ENCODE measurements at regions not wholly inside any gene's neighbourhood (a gene's known extent, or its start where the extent isn't known, plus 50 kb on each side); places are given as distances from the start of the nearest gene placed in this dataset.

- Histone ChIP-seq H3K27me3 (peaks cover 0 to 23% (median 0%) of the 10 kb centered on the region in 4 donors), H3K27ac (no peak overlapping the region), H3K4me3 (no peak overlapping the region), H3K36me3 (no peaks in the 10 kb centered on the region), H3K9me3 (no peaks in the 10 kb centered on the region), H3K4me1 (no peaks in the 10 kb centered on the region)
- WGBS, 2 donors, result 81 to 88% methylated on average over 5 to 12 of the region's 12 CpGs
- intact Hi-C loops (cut with DNase I), result no loop called here
- no peak for DNase-seq
- TF ChIP-seq CTCF (IDR thresholded peaks at IDR 0.05), result no peak
- TF ChIP-seq POLR2A (IDR thresholded peaks at IDR 0.05), result no peak
Measured at GRCh38 chr13:111597618-111598017, 277.2 kb downstream of the TEX29 start.

- WGBS, 2 donors, result 42 to 45% methylated on average over 4 of the region's 7 CpGs
- intact Hi-C loops (cut with DNase I), result no loop called here
- H3K27ac ChIP-seq, result no peak overlapping the region
- TF ChIP-seq POLR2A (IDR thresholded peaks at IDR 0.05) (no peak), CTCF (IDR thresholded peaks at IDR 0.05) (no peak)
- H3K36me3 ChIP-seq, result no peaks in the 10 kb centered on the region
- no peak overlapping the region for H3K4me3 ChIP-seq
- no peak for DNase-seq
- no peaks in the 10 kb centered on the region for H3K9me3 ChIP-seq
- H3K4me1 ChIP-seq, result no peaks in the 10 kb centered on the region
- peaks cover 0 to 23% (median 0%) of the 10 kb centered on the region in 4 donors for H3K27me3 ChIP-seq
Measured at GRCh38 chr13:111598747-111599146, 278.3 kb downstream of the TEX29 start.

- Histone ChIP-seq H3K27ac (no peak overlapping the region), H3K9me3 (no peaks in the 10 kb centered on the region), H3K4me3 (no peak overlapping the region), H3K27me3 (peaks cover 0 to 23% (median 0%) of the 10 kb centered on the region in 4 donors), H3K4me1 (no peaks in the 10 kb centered on the region), H3K36me3 (no peaks in the 10 kb centered on the region)
- intact Hi-C loops (cut with DNase I), result no loop called here
- 66 to 76% methylated on average over 5 to 7 of the region's 9 CpGs for WGBS, 2 donors
- DNase-seq, result no peak
- TF ChIP-seq POLR2A (IDR thresholded peaks at IDR 0.05) (no peak), CTCF (IDR thresholded peaks at IDR 0.05) (no peak)
Measured at GRCh38 chr13:111599791-111600190, 279.3 kb downstream of the TEX29 start.

GRCh38 chr13:111602874-111603273 is 282.4 kb downstream of the TEX29 start:
- intact Hi-C loops (cut with DNase I), result no loop called here
- no peak overlapping the region for H3K27ac ChIP-seq
- H3K4me1 ChIP-seq, result no peaks in the 10 kb centered on the region
- TF ChIP-seq CTCF (IDR thresholded peaks at IDR 0.05) (no peak), POLR2A (IDR thresholded peaks at IDR 0.05) (no peak)
- WGBS, 2 donors, result 89 to 97% methylated on average over 10 to 19 of the region's 21 CpGs
- H3K9me3 ChIP-seq, result no peaks in the 10 kb centered on the region
- no peak overlapping the region for H3K4me3 ChIP-seq
- DNase-seq, result no peak
- H3K36me3 ChIP-seq, result no peaks in the 10 kb centered on the region
- peaks cover 0 to 30% (median 0%) of the 10 kb centered on the region in 4 donors for H3K27me3 ChIP-seq

GRCh38 chr13:111604097-111604496 is 283.7 kb downstream of the TEX29 start:
- Histone ChIP-seq H3K27ac (no peak overlapping the region), H3K9me3 (no peaks in the 10 kb centered on the region), H3K27me3 (peaks cover 0 to 18% (median 0%) of the 10 kb centered on the region in 4 donors), H3K4me3 (no peak overlapping the region), H3K4me1 (no peaks in the 10 kb centered on the region), H3K36me3 (no peaks in the 10 kb centered on the region)
- intact Hi-C loops (cut with DNase I), result no loop called here
- TF ChIP-seq CTCF (IDR thresholded peaks at IDR 0.05) (no peak), POLR2A (IDR thresholded peaks at IDR 0.05) (no peak)
- DNase-seq, result no peak
- WGBS, 2 donors, result 74 to 82% methylated on average over 12 to 14 of the region's 14 CpGs
